K562 (cell line): ENCODE measurements at regions not wholly inside any gene's neighbourhood (a gene's known extent, or its start where the extent isn't known, plus 50 kb on each side); places are given as distances from the start of the nearest gene placed in this dataset.

Source experiments
- ATAC-seq: fragments of 200-7000 bp; cut with Tn5 transposase; 3 replicates; pipeline ENCODE4 v1.9.1; 2020; ENCODE audit warnings: moderate library complexity
- BruUV-seq: library from RNA; stranded (reverse); fragments of 400-500 nt; replicated peaks from 2 replicates; lab custom pipeline; 2021; lab: Mats Ljungman, UMichigan
- CTCF ChIA-PET: fragments of 300-600 bp; formaldehyde crosslinking; extraction: SDS; loops from one replicate; lab custom pipeline; 2021; ENCODE audit warnings: low intra/inter-chr PET ratio; lab: Yijun Ruan, JAX
- POLR2A ChIA-PET: fragments of 300-600, 350-650 bp; sonication (Branson Sonifier 250); formaldehyde crosslinking; extraction: SDS; loops from one replicate; lab custom pipeline; 2021; ENCODE audit warnings: antibody characterized with exemption, inconsistent platforms; lab: Yijun Ruan, JAX
- DNase-seq, 4 experiments: peaks; one replicate each; pipeline versions ENCODE4 v3.0.0 to v3.0.0-alpha.2; 2011 to 2018; ENCODE audit warnings: low spot score in 3 of 4, mixed read lengths in 3 of 4; ENCODE audit errors: extremely low read depth in 1 of 4
- FAIRE-seq: peaks from 2 replicates; lab custom pipeline; 2011; peaks lifted over from hg19 to GRCh38; lab: Jason Lieb, UNC
- H2AFZ ChIP-seq: 2 replicates; pipeline ENCODE4 v1.6.0; 2011; ENCODE audit warnings: low read depth, low read length, control low read depth, inconsistent platforms
- H3K27ac ChIP-seq: fragments of 200-600 bp; 3 replicates; pipeline ENCODE4 v1.8.0; 2011; ENCODE audit warnings: low read depth, mild to moderate bottlenecking, control low read depth, inconsistent platforms, low read length, moderate library complexity, mixed read lengths; ENCODE audit errors: extremely low read depth
- H3K27me3 ChIP-seq, 2 experiments: fragments of 300-600 bp in 1 of 2; 2 replicates in 1 of 2; 3 replicates in 1 of 2; pipeline versions ENCODE4 v1.6.0 to v1.8.0; 2011; ENCODE audit warnings: inconsistent platforms in 2 of 2, low read length in 2 of 2, mild to moderate bottlenecking in 1 of 2, mixed read lengths in 1 of 2, moderate library complexity in 1 of 2; ENCODE audit not compliant: control insufficient read depth in 2 of 2, insufficient read depth in 2 of 2
- H3K36me3 ChIP-seq: fragments of 300-600 bp; 3 replicates; pipeline ENCODE4 v1.8.0; 2011; ENCODE audit warnings: mild to moderate bottlenecking, low read length, inconsistent platforms; ENCODE audit not compliant: control insufficient read depth, insufficient read depth
- H3K4me1 ChIP-seq, 2 experiments: fragments of 200-600 bp in 1 of 2; replicated peaks in 1 of 2; 2 replicates in 1 of 2; 3 replicates in 1 of 2; pipeline versions ENCODE4 v1.5.1 to v1.8.0; 2011; ENCODE audit warnings: inconsistent platforms in 2 of 2, low read length in 2 of 2, mild to moderate bottlenecking in 1 of 2, mixed read lengths in 1 of 2, moderate library complexity in 1 of 2; ENCODE audit not compliant: control insufficient read depth in 2 of 2, insufficient read depth in 2 of 2
- H3K4me2 ChIP-seq: 2 replicates; pipeline ENCODE4 v1.6.1; 2011; ENCODE audit warnings: low read length, control low read depth, inconsistent platforms, mixed read lengths; ENCODE audit not compliant: insufficient read depth
- H3K4me3 ChIP-seq: fragments of 200-600 bp; sonication (generic), shearing (Covaris generic); 2 replicates; pipeline ENCODE4 v1.5.1; 2016; ENCODE audit warnings: control low read depth, inconsistent platforms
- H3K79me2 ChIP-seq: fragments of 200-600 bp; 3 replicates; pipeline ENCODE4 v1.8.0; 2011; ENCODE audit warnings: low read length, inconsistent platforms; ENCODE audit not compliant: control insufficient read depth, insufficient read depth
- H3K9ac ChIP-seq, 2 experiments: 2 replicates each; pipeline versions ENCODE4 v1.6.0 to v1.6.1; 2011; ENCODE audit warnings: low read depth in 2 of 2, low read length in 2 of 2, control low read depth in 1 of 2, inconsistent platforms in 1 of 2, mild to moderate bottlenecking in 1 of 2, mixed read lengths in 1 of 2; ENCODE audit not compliant: insufficient read depth in 1 of 2
- H3K9me1 ChIP-seq: one replicate; pipeline ENCODE4 v1.6.0; 2011; ENCODE audit warnings: inconsistent platforms, mild to moderate bottlenecking, low read length, moderate library complexity; ENCODE audit not compliant: control insufficient read depth, insufficient read depth
- H3K9me3 ChIP-seq: replicated peaks from 2 replicates; pipeline ENCODE4 v1.5.1; 2011; ENCODE audit warnings: low read depth, low read length, inconsistent platforms; ENCODE audit not compliant: control insufficient read depth, insufficient read depth
- H4K20me1 ChIP-seq: replicated peaks from 2 replicates; pipeline ENCODE4 v1.6.1; 2011; ENCODE audit warnings: low read length, inconsistent platforms, mixed read lengths; ENCODE audit not compliant: control insufficient read depth, insufficient read depth
- NFE2L1 ChIP-seq: fragments of 450-650 bp; IDR thresholded peaks from 2 replicates; pipeline ENCODE4 v1.6.1; 2016; ENCODE audit warnings: missing genetic modification characterization, low read depth, mild to moderate bottlenecking, missing compliant biosample characterization, moderate library complexity, borderline replicate concordance
- ZNF146 ChIP-seq: IDR thresholded peaks from one replicate; pipeline ENCODE4 v1.6.1; 2018; ENCODE audit warnings: missing compliant biosample characterization; ENCODE audit not compliant: unreplicated experiment
- WGBS: fragments of 100-300 bp; shearing (Covaris generic); methylation state at CpG from one replicate; pipeline ENCODE4 v1.1.6; 2016; ENCODE audit warnings: low coverage, mixed read lengths; ENCODE audit not compliant: insufficient coverage; ENCODE audit errors: missing lambda C conversion rate; 5-methylcytosine and 5-hydroxymethylcytosine counted together
- in situ Hi-C: fragments of 300-500 bp; cut with MboI; formaldehyde crosslinking; loops from 4 replicates; pipeline ENCODE4 v1.15.0; 2018; ENCODE audit warnings: inconsistent platforms, mixed read lengths
- intact Hi-C: fragments of 100-400 bp; cut with micrococcal nuclease; formaldehyde crosslinking; loops from 2 replicates; pipeline ENCODE4 v1.14.2; 2022
- TF ChIP-seq, protein P1 (sequence below), 2 experiments: fragments of 450-650 bp in 1 of 2; sonication (generic) in 1 of 2; formaldehyde crosslinking in 1 of 2; IDR thresholded peaks in 1 of 2; conservative IDR thresholded peaks in 1 of 2; 2 replicates each; pipeline versions ENCODE4 v1.6.1 to v1.8.1; 2016 to 2023; ENCODE audit warnings: mild to moderate bottlenecking in 2 of 2, moderate library complexity in 2 of 2, inconsistent platforms in 1 of 2, missing genetic modification reagents in 1 of 2
- TF ChIP-seq, protein P2 (sequence below), 2 experiments: fragments of 450-650 bp; IDR thresholded peaks; 2 replicates each; pipeline ENCODE4 v1.6.1; 2016; ENCODE audit warnings: mild to moderate bottlenecking in 2 of 2, borderline replicate concordance in 1 of 2, low read depth in 1 of 2, moderate library complexity in 1 of 2
- TF ChIP-seq, protein P3 (sequence below): fragments of 450-650 bp; formaldehyde crosslinking; IDR thresholded peaks from 2 replicates; pipeline ENCODE4 v1.4.0; 2020; ENCODE audit warnings: mild to moderate bottlenecking, moderate library complexity
- TF ChIP-seq, protein P4 (sequence below): fragments of 450-650 bp; IDR thresholded peaks from 2 replicates; pipeline ENCODE4 v1.7.0; 2016; ENCODE audit warnings: borderline replicate concordance
- TF ChIP-seq, protein P5 (sequence below): fragments of 450-650 bp; formaldehyde crosslinking; conservative IDR thresholded peaks from 2 replicates; pipeline ENCODE4 v1.4.0; 2022; ENCODE audit warnings: mild to moderate bottlenecking, missing genetic modification characterization

DNA sequence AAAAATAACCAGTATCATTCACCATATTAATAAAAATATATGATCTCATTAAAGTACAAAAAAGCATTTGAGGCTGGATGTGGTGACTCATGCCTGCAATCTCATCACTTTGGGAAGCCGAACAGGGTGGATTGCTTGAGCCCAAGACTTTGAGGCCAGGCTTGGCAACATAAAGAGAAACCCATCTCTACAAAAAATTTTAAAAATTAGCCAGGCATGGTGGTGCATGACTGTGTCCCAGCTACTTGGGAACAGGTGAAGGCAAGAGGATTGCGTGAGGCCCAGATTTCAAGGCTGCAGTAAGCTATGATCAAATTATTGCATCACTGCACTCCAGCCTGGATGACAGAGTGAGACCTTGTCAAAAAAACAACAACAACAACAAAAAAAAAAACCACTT is 75.9 kb downstream of the RAD51AP2 start:
- WGBS: 4% methylated on average over 2 of the region's 2 CpGs
- Histone ChIP-seq H2AFZ (no peak overlapping the region), H3K4me1 (no peaks in the 10 kb centered on the region; a peak in 1 of 5 replicates), H3K9me1 (no peaks in the 10 kb centered on the region), H3K4me3 (no peak overlapping the region), H3K9ac (no peak overlapping the region), H3K36me3 (no peaks in the 10 kb centered on the region), H3K9me3 (no peaks in the 10 kb centered on the region), H3K27me3 (no peaks in the 10 kb centered on the region), H3K4me2 (no peak overlapping the region), H3K79me2 (no peaks in the 10 kb centered on the region), H4K20me1 (no peaks in the 10 kb centered on the region), H3K27ac (no peak overlapping the region)
- ChIA-PET POLR2A (no interaction called here), CTCF (no interaction called here)
- in situ Hi-C loops (no loop called here), intact Hi-C loops (no loop called here)
- ATAC-seq (no peak), FAIRE-seq (no peak), DNase-seq (no peak)
- no TSS peak for BruUV-seq
- TF ChIP-seq, protein P1, sequence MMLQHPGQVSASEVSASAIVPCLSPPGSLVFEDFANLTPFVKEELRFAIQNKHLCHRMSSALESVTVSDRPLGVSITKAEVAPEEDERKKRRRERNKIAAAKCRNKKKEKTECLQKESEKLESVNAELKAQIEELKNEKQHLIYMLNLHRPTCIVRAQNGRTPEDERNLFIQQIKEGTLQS (IDR thresholded peaks at IDR 0.05): peak; percentile 28; the same call in 1 of the 2 replicates
- TF ChIP-seq, protein P1 (CRISPR knock-in tag; conservative IDR thresholded peaks at IDR 0.05): no peak
- TF ChIP-seq, protein P2, sequence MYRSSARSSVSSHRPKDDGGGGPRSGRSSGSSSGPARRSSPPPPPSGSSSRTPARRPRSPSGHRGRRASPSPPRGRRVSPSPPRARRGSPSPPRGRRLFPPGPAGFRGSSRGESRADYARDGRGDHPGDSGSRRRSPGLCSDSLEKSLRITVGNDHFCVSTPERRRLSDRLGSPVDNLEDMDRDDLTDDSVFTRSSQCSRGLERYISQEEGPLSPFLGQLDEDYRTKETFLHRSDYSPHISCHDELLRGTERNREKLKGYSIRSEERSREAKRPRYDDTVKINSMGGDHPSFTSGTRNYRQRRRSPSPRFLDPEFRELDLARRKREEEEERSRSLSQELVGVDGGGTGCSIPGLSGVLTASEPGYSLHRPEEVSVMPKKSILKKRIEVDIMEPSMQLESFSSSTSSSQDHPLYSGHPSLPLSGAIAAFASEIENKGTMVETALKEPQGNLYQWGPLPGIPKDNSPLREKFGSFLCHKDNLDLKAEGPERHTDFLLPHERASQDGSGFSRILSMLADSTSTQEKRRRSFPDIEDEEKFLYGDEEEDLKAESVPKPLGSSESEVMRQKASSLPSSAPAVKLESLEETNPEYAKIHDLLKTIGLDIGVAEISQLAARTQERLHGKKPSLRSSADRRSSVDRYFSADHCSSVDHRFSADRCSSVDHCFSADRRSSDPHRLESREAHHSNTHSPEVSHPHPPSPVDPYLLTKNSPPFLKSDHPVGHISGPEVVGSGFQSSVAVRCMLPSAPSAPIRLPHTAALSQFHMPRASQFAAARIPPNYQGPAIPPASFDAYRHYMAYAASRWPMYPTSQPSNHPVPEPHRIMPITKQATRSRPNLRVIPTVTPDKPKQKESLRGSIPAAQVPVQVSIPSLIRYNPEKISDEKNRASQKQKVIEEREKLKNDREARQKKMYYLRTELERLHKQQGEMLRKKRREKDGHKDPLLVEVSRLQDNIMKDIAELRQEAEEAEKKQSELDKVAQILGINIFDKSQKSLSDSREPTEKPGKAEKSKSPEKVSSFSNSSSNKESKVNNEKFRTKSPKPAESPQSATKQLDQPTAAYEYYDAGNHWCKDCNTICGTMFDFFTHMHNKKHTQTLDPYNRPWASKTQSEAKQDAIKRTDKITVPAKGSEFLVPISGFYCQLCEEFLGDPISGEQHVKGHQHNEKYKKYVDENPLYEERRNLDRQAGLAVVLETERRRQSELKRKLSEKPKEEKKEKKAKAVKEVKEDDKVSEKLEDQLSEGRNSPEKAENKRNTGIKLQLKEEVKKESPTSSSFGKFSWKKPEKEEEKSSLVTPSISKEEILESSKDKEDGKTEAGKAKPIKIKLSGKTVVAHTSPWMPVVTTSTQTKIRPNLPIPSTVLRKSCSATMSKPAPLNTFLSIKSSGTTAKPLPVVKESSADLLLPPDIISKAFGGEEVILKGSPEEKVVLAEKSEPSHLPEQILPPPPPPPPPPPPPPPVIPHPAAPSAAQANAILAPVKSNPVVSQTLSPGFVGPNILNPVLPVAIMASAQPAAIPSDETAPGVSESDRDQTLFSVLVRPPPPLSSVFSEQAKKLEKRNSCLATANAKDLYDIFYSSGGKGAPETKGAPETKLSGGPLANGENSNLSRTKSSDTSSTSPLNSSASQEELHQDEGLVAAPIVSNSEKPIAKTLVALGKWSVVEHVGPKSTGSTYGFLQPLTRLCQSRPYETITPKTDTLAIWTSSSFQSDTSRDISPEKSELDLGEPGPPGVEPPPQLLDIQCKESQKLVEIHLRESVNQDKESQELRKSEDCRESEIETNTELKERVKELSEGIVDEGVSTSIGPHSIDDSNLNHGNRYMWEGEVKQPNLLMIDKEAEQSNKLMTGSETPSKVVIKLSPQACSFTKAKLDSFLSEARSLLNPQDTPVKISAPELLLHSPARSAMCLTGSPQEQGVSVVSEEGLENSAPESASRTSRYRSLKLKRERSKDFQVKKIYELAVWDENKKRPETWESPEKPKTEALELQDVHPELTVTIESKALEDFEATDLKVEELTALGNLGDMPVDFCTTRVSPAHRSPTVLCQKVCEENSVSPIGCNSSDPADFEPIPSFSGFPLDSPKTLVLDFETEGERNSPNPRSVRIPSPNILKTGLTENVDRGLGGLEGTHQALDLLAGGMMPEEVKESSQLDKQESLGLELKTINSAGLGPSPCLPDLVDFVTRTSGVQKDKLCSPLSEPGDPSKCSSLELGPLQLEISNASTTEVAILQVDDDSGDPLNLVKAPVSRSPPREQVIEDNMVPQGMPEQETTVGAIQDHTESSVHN (IDR thresholded peaks at IDR 0.05; ENCODE audit: borderline replicate concordance in 1 of 2, low read depth in 1 of 2): no peak
- TF ChIP-seq, protein P3, sequence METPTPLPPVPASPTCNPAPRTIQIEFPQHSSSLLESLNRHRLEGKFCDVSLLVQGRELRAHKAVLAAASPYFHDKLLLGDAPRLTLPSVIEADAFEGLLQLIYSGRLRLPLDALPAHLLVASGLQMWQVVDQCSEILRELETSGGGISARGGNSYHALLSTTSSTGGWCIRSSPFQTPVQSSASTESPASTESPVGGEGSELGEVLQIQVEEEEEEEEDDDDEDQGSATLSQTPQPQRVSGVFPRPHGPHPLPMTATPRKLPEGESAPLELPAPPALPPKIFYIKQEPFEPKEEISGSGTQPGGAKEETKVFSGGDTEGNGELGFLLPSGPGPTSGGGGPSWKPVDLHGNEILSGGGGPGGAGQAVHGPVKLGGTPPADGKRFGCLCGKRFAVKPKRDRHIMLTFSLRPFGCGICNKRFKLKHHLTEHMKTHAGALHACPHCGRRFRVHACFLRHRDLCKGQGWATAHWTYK (CRISPR knock-in tag): no peak
- TF ChIP-seq NFE2L1 (tag) (no peak), ZNF146 (no peak)
- TF ChIP-seq, protein P4, sequence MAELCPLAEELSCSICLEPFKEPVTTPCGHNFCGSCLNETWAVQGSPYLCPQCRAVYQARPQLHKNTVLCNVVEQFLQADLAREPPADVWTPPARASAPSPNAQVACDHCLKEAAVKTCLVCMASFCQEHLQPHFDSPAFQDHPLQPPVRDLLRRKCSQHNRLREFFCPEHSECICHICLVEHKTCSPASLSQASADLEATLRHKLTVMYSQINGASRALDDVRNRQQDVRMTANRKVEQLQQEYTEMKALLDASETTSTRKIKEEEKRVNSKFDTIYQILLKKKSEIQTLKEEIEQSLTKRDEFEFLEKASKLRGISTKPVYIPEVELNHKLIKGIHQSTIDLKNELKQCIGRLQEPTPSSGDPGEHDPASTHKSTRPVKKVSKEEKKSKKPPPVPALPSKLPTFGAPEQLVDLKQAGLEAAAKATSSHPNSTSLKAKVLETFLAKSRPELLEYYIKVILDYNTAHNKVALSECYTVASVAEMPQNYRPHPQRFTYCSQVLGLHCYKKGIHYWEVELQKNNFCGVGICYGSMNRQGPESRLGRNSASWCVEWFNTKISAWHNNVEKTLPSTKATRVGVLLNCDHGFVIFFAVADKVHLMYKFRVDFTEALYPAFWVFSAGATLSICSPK: no peak
- TF ChIP-seq, protein P5, sequence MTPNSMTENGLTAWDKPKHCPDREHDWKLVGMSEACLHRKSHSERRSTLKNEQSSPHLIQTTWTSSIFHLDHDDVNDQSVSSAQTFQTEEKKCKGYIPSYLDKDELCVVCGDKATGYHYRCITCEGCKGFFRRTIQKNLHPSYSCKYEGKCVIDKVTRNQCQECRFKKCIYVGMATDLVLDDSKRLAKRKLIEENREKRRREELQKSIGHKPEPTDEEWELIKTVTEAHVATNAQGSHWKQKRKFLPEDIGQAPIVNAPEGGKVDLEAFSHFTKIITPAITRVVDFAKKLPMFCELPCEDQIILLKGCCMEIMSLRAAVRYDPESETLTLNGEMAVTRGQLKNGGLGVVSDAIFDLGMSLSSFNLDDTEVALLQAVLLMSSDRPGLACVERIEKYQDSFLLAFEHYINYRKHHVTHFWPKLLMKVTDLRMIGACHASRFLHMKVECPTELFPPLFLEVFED (CRISPR knock-in tag): no peak
